IMR-90 (cell line): ENCODE measurements at regions not wholly inside any gene's neighbourhood (a gene's known extent, or its start where the extent isn't known, plus 50 kb on each side); places are given as distances from the start of the nearest gene placed in this dataset.

Experiments used
- BHLHE40 ChIP-seq: fragments of 150-350 bp; IDR thresholded peaks from 2 replicates; pipeline ENCODE4 v1.6.1; 2016; ENCODE audit warnings: mild to moderate bottlenecking, low read depth, low read length
- CEBPB ChIP-seq: IDR thresholded peaks from 2 replicates; pipeline ENCODE4 v1.6.1; 2012; ENCODE audit warnings: low read depth, low read length, improper control_type of control experiment
- CTCF ChIP-seq: conservative IDR thresholded peaks from 2 replicates; pipeline ENCODE4 v1.5.1; 2012; ENCODE audit warnings: mild to moderate bottlenecking, low read depth, low read length, improper control_type of control experiment
- MAFK ChIP-seq: IDR thresholded peaks from 2 replicates; pipeline ENCODE4 v1.6.1; 2012; ENCODE audit warnings: low read depth, low read length, improper control_type of control experiment
- MAZ ChIP-seq: IDR thresholded peaks from 2 replicates; pipeline ENCODE4 v1.6.1; 2012; ENCODE audit warnings: low read depth, mild to moderate bottlenecking, low read length, improper control_type of control experiment, moderate library complexity, borderline replicate concordance
- MXI1 ChIP-seq: IDR thresholded peaks from 2 replicates; pipeline ENCODE4 v1.6.1; 2012; ENCODE audit warnings: low read depth, mild to moderate bottlenecking, low read length, moderate library complexity, borderline replicate concordance
- POLR2A ChIP-seq: IDR thresholded peaks from 2 replicates; pipeline ENCODE4 v1.6.1; 2012; ENCODE audit warnings: mild to moderate bottlenecking, low read depth, low read length
- RAD21 ChIP-seq: IDR thresholded peaks from 2 replicates; pipeline ENCODE4 v1.6.1; 2012; ENCODE audit warnings: low read length, improper control_type of control experiment
- RCOR1 ChIP-seq: IDR thresholded peaks from 2 replicates; pipeline ENCODE4 v1.6.1; 2012; ENCODE audit warnings: mild to moderate bottlenecking, low read length, improper control_type of control experiment; ENCODE audit not compliant: insufficient replicate concordance
- RFX5 ChIP-seq: IDR thresholded peaks from 2 replicates; pipeline ENCODE4 v1.8.0; 2012; ENCODE audit warnings: low read depth, mild to moderate bottlenecking, low read length, moderate library complexity
- SMC3 ChIP-seq: fragments of 150-350 bp; IDR thresholded peaks from 2 replicates; pipeline ENCODE4 v1.6.1; 2016; ENCODE audit warnings: low read depth, mild to moderate bottlenecking, antibody characterized with exemption, low read length, moderate library complexity
- USF2 ChIP-seq: fragments of 150-350 bp; IDR thresholded peaks from 2 replicates; pipeline ENCODE4 v1.6.1; 2017; ENCODE audit warnings: mild to moderate bottlenecking, antibody characterized with exemption, low read length, low read depth

GRCh38 chr1:18035145-18035544, 72.5 kb upstream of the IGSF21 start:
- TF ChIP-seq CTCF (no peak), MAFK (no peak), BHLHE40 (no peak), USF2 (no peak), MXI1 (no peak), POLR2A (no peak), MAZ (no peak), RFX5 (no peak), RAD21 (no peak), RCOR1 (no peak), SMC3 (no peak), CEBPB (no peak)
